Glomerular endothelial cell (primary cell): ENCODE measurements at regions not wholly inside any gene's neighbourhood (a gene's known extent, or its start where the extent isn't known, plus 50 kb on each side); places are given as distances from the start of the nearest gene placed in this dataset.
"Not testable (repeated sequence)": the region's sequence is repeated elsewhere in the genome, so short reads cannot be mapped to it uniquely, and the experiment has no call there.

ENCODE experiments used
- DNase-seq: peaks from one replicate; pipeline ENCODE4 v3.0.0-alpha.2; 2011; ENCODE audit warnings: low read depth, low spot score; ENCODE audit errors: extremely low read depth

GRCh38 chr13:50464349-50465251, 378.9 kb downstream of the DLEU7 start:
- no peak for DNase-seq

DNA sequence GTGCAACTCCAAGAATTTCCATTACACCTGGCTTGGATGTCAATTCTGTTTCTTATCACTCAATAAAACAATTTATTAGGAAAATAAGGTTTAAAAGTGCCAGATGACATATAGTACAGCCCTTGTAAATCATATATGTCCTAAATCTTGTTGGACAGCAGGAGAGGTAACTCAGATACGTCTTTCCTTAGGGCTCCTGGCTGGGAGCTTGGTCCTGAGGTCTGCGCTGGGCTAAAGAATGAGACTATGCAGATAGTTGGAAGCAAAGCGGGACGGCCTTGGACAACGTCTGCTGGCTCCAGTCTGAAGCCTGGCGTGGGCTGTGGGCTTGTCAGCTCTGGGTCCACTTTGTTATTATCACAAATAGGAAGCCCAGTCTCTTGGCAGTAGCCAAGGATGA, 377.0 kb downstream of the DLEU7 start:
- DNase-seq = no peak

GRCh38 chr13:50467156-50468110, 376.1 kb downstream of the DLEU7 start:
- no peak for DNase-seq

- DNase-seq = no peak
Observed at GRCh38 chr13:50468849-50469669, 374.4 kb downstream of the DLEU7 start.

GRCh38 chr13:50473050-50473449, 370.4 kb downstream of the DLEU7 start:
- not testable (repeated sequence) for DNase-seq

- no peak for DNase-seq
Observed at GRCh38 chr13:50474088-50474662, 369.3 kb downstream of the DLEU7 start.

DNA sequence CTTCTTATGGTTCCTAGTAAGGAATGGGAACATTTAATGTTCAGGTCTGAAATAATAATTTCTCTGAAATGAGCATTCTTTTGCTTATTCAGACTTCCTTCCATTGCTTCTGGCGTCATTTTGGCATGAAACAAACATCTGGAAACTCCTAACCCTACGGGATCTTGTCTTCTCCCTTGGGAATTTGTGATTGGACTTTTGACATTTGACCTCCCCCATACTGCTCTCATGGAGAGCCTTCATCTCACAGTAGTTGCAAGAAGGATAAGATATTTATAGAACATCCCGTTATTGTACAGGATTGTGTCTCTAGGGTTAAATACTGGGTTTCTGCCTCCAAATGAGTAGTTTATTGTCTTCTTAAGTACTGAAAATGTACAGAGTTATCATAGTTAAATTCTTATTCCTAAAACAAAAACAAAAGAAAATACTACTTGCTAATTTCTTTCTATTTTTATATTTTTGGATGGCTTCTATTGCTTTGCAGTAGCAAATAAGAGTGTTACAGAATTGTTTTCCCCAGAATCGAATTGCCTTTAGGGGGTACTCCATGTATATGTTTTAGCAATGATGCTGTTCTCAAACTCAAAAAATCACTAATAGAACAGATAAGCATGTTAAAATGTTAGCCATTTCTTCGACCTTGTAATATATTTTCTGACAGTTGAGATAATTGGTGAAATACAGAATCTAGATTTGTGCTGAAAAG, 366.8 kb downstream of the DLEU7 start:
- DNase-seq = no peak

DNA sequence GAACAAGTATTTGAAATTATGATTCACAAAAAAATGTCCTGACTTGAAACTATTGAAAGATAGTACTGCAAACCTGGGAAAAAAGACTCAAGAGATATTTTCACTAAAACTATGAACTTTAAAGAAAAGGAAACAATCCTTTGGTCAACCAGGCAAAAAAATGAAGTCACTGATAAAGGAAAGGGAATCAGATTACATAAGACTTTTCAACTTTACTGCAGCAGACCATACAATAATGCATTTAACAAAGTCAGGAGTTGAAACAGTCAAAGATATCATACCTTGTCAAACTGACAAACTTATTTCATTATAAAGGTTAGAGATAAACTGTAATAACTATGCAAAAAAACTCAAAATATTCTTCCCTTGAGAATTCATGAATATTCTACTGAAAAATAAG, 361.6 kb downstream of the DLEU7 start:
- DNase-seq = no peak

GRCh38 chr13:50483416-50483815, 360.1 kb downstream of the DLEU7 start:
- DNase-seq = no peak

DNA sequence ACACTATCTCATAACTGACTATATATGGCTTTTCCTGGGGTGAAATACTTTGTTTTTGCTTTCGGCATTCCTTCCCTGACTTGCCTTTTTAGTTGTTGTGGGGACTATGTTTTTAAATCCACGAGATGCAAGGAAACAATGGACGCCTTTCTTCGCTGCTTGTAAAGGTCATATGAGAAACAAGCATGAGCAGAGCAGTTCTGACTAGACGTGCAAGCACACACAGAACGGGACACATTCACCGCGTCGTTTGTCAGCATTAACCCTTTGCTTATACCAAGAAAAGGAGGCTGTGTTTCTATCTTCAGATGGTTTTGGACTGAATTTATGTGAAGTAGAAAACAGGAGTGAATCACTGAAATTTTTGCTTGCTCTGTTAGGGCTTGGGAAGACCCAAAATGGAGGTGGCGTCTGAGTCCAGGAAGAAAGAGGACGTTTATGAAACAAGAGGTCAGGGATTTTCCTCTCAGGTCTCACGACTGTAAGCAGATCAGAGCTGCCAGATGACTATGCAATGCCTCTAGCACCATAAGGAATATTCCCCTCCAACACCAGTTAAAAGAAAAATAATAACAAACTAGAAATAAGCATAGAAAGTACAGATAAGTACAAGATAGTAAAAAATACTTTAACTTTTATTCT, 358.9 kb downstream of the DLEU7 start:
- DNase-seq = no peak

GRCh38 chr13:50485979-50486935, 357.2 kb downstream of the DLEU7 start:
- no peak for DNase-seq

- DNase-seq = no peak
Observed at GRCh38 chr13:50493683-50494082, 349.8 kb downstream of the DLEU7 start.

GRCh38 chr13:50494138-50494537, 349.4 kb downstream of the DLEU7 start:
- DNase-seq = no peak

DNA sequence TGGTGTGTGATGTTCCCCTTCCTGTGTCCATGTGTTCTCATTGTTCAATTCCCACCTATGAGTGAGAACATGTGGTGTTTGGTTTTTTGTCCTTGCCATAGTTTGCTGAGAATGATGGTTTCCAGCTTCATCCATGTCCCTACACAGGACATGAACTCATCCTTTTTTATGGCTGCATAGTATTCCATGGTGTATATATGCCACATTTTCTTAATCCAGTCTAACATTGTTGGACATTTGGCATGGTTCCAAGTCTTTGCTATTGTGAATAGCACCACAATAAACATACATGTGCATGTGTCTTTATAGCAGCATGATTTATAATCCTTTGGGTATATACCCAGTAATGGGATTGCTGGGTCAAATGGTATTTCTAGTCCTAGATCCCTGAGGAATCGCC, 340.3 kb downstream of the DLEU7 start:
- not testable (repeated sequence) for DNase-seq

GRCh38 chr13:50509167-50509566, 334.3 kb downstream of the DLEU7 start:
- no peak for DNase-seq

GRCh38 chr13:50509771-50510441, 333.6 kb downstream of the DLEU7 start:
- no peak for DNase-seq

- DNase-seq = not testable (repeated sequence)
Observed at GRCh38 chr13:50510885-50511545, 332.5 kb downstream of the DLEU7 start.
